GM18907 (cell line): ENCODE measurements at regions not wholly inside any gene's neighbourhood (a gene's known extent, or its start where the extent isn't known, plus 50 kb on each side); places are given as distances from the start of the nearest gene placed in this dataset.

Experiments
- ATAC-seq: cut with Tn5 transposase; IDR thresholded peaks from one replicate; pipeline ENCODE4 v1.9.1; 2021; ENCODE audit warnings: mild to moderate bottlenecking, moderate library complexity; ENCODE audit not compliant: unreplicated experiment

- ATAC-seq = no peak
Measured at GRCh38 chr10:124266468-124267230, 152.1 kb downstream of the OAT start.

- no peak for ATAC-seq
Measured at GRCh38 chr10:124265776-124266467, 152.8 kb downstream of the OAT start.

GRCh38 chr10:124265391-124265745 is 153.4 kb downstream of the OAT start:
- no peak for ATAC-seq

- ATAC-seq = no peak
Measured at GRCh38 chr10:124264711-124265390, 153.9 kb downstream of the OAT start.

- ATAC-seq = no peak
Measured at GRCh38 chr10:124264271-124264670, 154.5 kb downstream of the OAT start.

- no peak for ATAC-seq
Measured at GRCh38 chr10:124263726-124264125, 155.0 kb downstream of the OAT start.

GRCh38 chr10:124262971-124263370 is 155.8 kb downstream of the OAT start:
- ATAC-seq = no peak

- ATAC-seq = no peak
Measured at GRCh38 chr10:124262234-124262865, 156.4 kb downstream of the OAT start.

GRCh38 chr10:124259139-124259825 is 159.4 kb downstream of the OAT start:
- ATAC-seq = no peak

- no peak for ATAC-seq
Measured at GRCh38 chr10:124257781-124258180, 160.9 kb downstream of the OAT start.

GRCh38 chr10:124256151-124256550 is 162.6 kb downstream of the OAT start:
- ATAC-seq = no peak

- no peak for ATAC-seq
Measured at GRCh38 chr10:124255556-124255955, 162.2 kb upstream of the CHST15 start.

- ATAC-seq = no peak
Measured at GRCh38 chr10:124254490-124254889, 161.1 kb upstream of the CHST15 start.

GRCh38 chr10:124253006-124253405 is 159.6 kb upstream of the CHST15 start:
- no peak for ATAC-seq

GRCh38 chr10:124252097-124252715 is 158.8 kb upstream of the CHST15 start:
- ATAC-seq = no peak

GRCh38 chr10:124251317-124252065 is 158.1 kb upstream of the CHST15 start:
- ATAC-seq = no peak

GRCh38 chr10:124250506-124250905 is 157.1 kb upstream of the CHST15 start:
- ATAC-seq = no peak

GRCh38 chr10:124249812-124250432 is 156.5 kb upstream of the CHST15 start:
- ATAC-seq = no peak

- no peak for ATAC-seq
Measured at GRCh38 chr10:124249196-124249595, 155.8 kb upstream of the CHST15 start.
